NOMO-1 treated with DMSO at 0.1 percent for 48 hours (cell line): ENCODE measurements at regions not wholly inside any gene's neighbourhood (a gene's known extent, or its start where the extent isn't known, plus 50 kb on each side); places are given as distances from the start of the nearest gene placed in this dataset.
"Not testable (repeated sequence)": the region's sequence is repeated elsewhere in the genome, so short reads cannot be mapped to it uniquely, and the experiment has no call there.

ENCODE experiments used
- DNase-seq: peaks from one replicate; lab custom pipeline; 2025; ENCODE audit not compliant: unreplicated experiment; lab: John Stamatoyannopoulos, UW

DNA sequence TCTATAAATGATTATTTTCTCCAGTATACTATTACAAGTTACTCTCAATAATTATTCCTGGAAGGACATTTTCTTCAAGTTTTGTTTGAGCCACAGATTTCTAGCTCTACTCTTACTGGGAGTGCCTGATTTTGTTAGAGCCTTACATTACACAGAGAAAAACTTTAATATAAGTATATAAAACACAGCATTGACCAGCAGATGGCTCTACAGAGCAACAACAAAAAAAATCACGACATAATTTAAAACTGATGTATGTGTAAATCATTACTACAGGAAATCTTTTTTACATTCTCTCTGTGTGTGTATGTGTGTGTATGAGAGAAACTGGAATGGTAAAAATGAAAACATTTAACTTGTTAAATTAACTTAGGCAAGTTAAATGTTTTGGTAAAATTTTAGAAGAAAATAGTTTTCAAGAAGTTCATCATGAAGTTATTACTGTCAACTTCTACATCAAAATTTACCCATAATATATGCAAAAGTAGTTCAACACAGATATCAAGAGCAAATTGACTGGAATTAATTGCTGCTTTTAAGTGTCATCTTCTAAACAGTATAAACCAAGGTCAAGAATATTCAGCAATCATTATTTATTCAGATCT is 103.3 kb downstream of the MDH1 start:
- DNase-seq, result peak; percentile 27

GRCh38 chr2:63695583-63695982 is 106.8 kb downstream of the MDH1 start:
- no peak for DNase-seq

DNA sequence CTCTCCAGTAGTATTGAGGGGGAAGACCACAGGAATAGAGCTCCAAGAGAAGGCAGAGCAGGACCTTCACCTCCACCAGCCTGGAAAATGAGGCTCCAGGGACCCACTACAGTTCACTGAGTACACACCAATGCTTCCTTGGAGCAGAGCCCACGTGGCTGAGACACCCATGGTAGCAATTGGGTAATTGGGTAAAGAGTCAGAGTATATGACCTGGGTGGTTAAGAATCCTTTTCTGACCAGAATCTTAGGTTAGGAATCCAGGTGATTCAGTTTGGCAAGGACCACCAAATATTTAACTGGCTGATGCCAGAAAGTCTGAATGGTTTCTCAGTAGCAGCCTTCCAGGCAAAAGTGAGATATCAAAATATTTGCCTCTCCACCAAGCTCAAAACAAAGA is 107.7 kb downstream of the MDH1 start:
- DNase-seq, result no peak

DNA sequence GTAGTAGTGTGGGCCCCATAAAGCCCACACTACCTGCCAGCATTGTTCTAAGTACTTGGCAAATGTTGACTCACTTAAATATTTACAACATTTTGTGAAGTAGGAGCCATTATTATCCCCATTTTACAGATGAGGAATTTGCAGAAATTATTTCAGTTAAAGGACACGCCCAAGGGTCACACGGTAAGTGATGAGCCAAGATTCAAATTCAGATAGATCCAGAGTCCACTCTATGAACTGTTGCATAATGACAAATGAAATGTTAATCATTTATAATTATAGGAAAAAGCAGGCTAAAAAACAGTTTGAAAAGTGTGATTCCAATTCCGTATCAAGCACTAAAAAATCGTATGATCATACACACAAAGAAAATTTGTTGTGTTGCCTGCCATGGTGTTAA is 108.4 kb downstream of the MDH1 start:
- no peak for DNase-seq

DNA sequence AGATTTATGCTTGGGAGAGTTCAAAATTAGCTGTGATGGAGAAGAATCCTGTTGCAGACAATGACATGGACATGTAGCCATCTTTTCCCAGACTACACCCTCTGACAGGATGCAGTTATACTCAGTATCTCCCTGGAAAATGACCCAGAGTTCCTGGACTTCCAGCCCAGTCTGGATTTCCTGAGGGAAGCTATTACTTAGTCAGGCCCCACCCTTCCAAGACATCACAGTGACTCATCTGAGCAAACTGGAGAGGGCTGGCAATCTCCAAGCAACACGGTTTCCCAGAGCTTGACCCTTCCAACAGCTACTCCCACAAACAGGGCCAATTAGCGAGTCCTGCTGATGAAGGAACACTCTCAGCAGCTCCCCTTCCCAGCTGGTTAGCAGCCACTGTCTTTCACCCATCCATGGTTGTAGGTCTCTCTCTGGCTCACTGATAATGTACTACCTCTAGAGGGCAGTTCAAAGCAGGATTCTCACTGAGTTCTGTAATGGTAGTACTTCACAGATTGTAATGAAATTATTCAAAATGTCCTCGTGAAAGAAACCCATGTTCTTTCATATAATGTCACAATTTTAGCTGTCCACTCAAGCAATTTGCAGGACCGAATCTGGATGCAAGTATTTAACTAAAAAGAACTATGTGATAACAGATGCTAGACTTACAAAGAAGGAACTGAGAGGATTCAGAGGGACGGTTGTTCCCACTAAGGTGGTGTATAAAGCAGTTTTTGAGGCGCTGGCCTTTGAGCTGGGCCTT is 110.2 kb downstream of the MDH1 start:
- DNase-seq, result peak; percentile 9

GRCh38 chr2:63699549-63699839 is 110.7 kb downstream of the MDH1 start:
- DNase-seq, result no peak

DNA sequence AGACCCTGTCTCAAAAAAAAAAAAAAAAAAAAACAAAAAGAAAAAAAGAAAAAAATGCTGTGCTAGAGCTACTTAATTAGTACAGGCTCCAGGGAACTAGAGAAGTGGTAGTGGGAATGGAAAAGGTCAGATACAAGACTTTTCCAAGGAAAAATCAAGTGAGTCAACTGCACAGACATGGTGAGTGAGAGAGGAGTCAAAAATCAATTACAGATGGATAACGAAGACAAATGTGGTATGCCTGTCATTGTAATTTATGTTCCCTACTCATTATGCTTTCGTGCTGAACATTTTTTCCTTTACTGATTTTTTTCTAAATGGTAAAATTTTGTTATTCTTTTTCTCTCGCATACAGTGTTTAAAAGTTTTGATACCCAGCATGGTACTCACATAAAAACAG is 111.5 kb downstream of the MDH1 start:
- no peak for DNase-seq

- DNase-seq, result no peak
Observed at GRCh38 chr2:63701406-63701805, 112.6 kb downstream of the MDH1 start.

GRCh38 chr2:63706084-63706483 is 117.3 kb downstream of the MDH1 start:
- not testable (repeated sequence) for DNase-seq

DNA sequence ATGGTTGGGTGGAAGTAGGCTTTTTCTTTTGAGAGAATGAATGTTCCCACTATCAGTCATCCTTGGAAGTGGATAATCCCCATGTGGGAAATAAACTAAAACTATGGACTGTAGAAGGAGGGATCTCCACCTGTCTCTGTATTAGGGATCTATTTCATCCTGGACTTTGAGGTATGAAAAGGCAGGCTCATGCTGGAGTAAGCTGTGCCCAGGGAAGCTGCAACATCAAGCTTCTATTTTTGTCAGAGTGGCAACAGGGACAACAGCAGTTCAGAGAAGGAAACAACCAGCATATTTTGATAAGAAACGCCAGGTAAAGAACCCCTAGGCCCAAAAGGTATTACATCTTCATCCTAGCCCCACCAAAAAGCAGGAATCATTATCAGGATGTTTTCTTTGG is 122.0 kb downstream of the MDH1 start:
- no peak for DNase-seq

DNA sequence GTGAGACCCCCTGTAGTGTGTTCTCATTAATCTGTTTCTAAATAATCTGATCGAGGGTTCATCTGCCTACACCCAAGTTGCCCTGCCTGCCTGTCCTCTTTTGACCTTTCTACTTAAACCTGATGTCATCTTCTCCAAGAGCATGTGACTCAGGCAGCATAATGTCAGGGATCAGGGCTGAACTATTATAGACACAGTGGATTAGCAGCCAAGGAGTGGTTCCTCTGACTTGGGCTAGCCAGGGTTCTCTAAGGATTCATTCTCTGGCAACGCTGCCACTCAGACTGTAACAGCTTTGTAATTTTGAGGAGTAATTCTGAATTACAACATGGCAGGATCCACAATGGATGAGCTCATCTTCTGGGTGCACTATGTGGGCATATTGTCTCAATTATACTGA is 124.0 kb downstream of the MDH1 start:
- DNase-seq, result no peak

DNA sequence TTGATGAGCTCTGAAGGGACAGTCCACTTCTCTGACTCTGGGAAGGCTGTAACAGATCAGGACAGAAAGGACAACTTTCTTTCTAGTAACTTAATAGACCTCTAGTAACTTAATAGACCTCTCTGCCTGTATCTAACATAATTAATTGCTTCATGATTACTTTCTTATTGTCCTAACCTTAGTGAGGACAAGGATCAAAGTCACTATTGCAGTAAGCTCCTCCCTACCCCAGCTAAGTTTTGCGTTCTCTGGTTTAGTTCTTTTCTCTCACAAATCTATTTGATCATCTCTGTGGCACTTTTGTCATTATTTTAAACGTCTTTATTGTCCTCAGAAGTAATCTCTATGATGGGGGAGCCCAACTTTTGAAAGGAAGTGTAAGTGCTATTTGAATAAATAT is 125.5 kb upstream of the UGP2 start:
- DNase-seq, result no peak

DNA sequence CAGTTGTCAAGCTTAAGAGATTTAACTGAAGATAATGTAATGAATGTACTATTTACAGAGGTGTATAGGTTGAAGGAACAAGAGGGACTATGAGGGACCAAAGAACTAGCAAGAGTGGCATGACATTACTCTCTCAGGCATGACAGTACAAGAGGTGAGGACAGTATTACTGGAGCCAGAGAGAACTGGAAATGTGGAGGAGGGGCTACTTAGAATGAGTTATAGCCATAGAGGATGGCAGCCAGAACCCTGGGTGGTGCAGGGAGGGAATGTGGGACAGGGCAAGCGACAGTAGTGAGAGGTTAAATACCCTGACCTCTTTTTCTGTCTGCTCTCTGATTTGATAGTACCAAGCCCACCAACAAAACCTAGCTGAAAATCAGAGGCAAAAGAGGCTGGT is 122.6 kb upstream of the UGP2 start:
- no peak for DNase-seq

DNA sequence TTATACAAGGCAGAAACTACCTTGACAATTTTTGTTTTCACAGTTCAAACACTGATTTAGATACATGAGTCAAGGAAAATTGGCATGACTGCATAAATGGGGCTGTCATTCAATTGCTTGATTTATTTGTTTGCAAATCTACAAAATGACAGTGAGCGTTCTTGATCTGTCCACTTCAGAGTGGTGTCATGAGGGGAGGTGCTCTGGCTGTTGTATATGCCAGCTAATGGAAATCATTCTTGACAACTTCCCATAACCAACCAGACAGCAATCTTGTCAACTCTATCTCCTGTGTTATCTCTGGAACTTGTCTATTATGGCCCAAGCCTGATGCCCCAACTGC is 120.6 kb upstream of the UGP2 start:
- no peak for DNase-seq

- DNase-seq, result not testable (repeated sequence)
Observed at GRCh38 chr2:63722284-63722683, 119.4 kb upstream of the UGP2 start.

DNA sequence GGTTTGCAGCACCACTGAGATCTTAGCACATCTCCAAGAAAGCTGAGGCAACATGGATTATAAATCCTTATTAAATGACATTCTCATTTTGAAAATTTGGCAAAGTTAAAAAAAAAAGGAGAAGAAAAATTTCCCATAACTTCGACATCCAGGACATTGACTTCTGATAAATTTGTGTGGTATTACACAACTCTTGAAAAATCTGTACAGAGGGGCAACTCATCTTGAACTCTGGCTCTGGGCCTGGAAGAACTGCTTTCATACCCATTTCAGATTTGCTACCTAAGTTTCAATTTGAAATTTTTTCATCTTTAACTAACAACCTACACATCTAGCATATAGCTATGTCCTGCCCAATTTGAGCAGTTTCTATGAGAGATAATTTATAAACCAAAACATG is 118.0 kb upstream of the UGP2 start:
- no peak for DNase-seq

GRCh38 chr2:63725212-63725611 is 116.5 kb upstream of the UGP2 start:
- DNase-seq, result not testable (repeated sequence)

GRCh38 chr2:63729362-63729761 is 112.3 kb upstream of the UGP2 start:
- DNase-seq, result no peak

GRCh38 chr2:63729831-63730230 is 111.9 kb upstream of the UGP2 start:
- DNase-seq, result no peak

GRCh38 chr2:63734510-63734909 is 107.2 kb upstream of the UGP2 start:
- DNase-seq, result no peak

GRCh38 chr2:63735263-63735662 is 106.4 kb upstream of the UGP2 start:
- no peak for DNase-seq

DNA sequence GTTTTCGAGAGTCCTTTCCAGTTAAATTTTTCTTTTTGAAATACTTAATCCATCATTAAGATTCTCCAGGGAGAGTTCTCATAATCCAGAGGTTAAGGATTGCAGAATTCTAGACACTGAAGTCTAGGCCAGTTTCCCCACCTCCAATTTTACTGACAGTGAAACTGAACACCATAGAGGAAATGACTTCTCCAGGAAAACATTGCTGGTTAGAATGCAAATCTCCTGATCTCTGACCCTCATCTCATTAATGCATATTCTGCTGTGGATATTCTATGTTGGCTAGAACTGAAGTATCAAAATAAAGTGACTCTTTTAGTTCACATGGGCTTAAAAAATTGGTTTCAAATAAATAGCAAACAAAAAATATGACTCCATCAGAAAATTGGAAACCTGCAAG is 105.8 kb upstream of the UGP2 start:
- DNase-seq, result no peak

DNA sequence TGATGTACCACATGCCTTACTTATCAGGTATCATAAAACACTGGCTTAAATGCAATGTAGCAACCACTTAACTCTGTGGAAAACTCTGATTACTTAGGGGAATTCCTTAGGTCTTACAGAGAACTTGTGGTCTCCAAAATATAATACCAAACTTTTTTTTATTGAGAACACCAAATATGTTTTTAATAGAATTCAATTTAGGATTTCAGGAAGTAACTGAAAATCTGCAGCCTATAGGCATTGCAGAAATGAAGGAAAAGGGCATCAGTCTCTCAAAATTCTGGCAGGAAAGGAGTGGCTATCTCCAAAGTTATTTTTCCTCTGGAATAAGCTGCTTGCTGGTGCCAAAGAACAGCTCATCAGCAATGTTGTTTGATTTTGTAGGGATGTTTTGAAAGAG is 105.3 kb upstream of the UGP2 start:
- no peak for DNase-seq
